ENCODE measurements at regions not wholly inside any gene's neighbourhood (a gene's known extent, or its start where the extent isn't known, plus 50 kb on each side); places are given as distances from the start of the nearest gene placed in this dataset.
"Not testable (repeated sequence)": the region's sequence is repeated elsewhere in the genome, so short reads cannot be mapped to it uniquely, and the experiment has no call there.

DNA sequence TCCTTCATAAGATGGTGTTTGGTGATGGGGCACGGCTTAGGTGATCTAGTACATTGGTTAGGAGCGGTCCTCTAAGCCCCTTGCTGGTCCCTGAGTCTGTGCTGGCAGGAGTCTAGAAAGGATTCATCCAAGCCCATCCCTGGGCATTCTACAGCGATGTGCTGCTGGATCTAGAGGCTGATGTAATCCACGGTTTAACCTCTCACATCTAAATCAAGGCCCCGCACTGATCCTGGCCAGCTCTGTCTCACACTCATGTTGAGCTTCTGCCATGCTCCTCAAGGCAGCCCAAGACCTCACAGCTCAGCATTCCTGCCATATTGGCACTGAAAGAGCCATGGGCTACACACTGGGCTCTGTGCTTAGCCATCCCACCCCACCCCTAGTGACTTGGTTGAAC, 664.8 kb downstream of the STK39 start:
- TF ChIP-seq, protein P1, sequence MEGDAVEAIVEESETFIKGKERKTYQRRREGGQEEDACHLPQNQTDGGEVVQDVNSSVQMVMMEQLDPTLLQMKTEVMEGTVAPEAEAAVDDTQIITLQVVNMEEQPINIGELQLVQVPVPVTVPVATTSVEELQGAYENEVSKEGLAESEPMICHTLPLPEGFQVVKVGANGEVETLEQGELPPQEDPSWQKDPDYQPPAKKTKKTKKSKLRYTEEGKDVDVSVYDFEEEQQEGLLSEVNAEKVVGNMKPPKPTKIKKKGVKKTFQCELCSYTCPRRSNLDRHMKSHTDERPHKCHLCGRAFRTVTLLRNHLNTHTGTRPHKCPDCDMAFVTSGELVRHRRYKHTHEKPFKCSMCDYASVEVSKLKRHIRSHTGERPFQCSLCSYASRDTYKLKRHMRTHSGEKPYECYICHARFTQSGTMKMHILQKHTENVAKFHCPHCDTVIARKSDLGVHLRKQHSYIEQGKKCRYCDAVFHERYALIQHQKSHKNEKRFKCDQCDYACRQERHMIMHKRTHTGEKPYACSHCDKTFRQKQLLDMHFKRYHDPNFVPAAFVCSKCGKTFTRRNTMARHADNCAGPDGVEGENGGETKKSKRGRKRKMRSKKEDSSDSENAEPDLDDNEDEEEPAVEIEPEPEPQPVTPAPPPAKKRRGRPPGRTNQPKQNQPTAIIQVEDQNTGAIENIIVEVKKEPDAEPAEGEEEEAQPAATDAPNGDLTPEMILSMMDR (conservative IDR thresholded peaks at IDR 0.05; ENCODE audit: low read depth, low read length) = no peak
- DNase-seq (ENCODE audit: low read depth) = no peak
- H3K4me3 ChIP-seq (ENCODE audit: low read length) = no peak overlapping the region

DNA sequence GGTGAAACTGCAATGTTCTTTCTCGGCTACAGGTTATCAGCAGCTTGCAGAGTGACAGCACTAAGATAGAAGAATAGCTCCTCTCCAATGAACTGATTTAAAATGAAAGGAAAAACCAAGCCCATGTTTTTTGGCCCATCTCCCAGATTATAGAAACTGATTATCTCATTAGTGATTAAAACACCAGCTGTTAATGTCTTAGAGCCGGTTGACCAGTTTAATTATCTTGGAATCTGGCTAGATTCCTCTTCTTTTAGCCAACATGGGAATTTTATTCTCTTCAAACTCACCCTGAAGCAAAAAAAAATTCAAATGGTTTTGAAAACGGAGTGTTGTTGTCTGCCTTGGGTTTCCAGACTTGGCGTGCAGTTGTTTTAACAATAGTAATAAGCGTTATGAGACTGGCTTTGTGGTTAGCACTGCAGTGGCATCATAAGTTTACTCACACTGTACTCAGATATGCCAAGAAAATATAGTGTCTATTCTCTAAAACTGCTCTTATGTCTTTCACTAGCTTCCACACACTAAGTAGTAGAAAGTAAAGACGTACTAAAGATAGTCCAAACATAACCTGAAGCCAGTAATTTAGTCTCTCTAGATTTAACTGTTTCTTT, 665.3 kb downstream of the STK39 start:
- H3K4me3 ChIP-seq (ENCODE audit: low read length) = no peak overlapping the region
- TF ChIP-seq, protein P1 (conservative IDR thresholded peaks at IDR 0.05; ENCODE audit: low read depth, low read length) = no peak
- no peak for DNase-seq (ENCODE audit: low read depth)

DNA sequence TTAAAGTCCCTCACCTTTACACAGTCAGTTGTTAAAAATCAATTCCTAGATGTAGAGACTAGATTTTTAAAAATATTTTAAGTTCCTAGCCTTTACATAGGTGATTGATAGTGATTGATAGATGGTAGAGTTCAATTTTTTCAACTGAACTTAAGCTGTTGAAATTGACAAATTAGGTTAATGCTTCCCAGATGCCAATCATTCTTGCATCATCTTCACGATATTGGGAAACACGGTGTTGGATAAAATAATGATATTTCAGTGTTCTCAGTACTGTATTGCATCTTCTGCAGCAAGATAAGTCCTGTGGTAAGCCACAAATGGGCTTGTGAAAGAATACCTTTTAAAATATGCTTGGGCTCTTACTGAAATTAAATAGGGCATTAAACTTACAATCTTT, 667.6 kb downstream of the STK39 start:
- DNase-seq (ENCODE audit: low read depth) = no peak
- TF ChIP-seq, protein P1 (conservative IDR thresholded peaks at IDR 0.05; ENCODE audit: low read depth, low read length) = no peak
- no peak overlapping the region for H3K4me3 ChIP-seq (ENCODE audit: low read length)

DNA sequence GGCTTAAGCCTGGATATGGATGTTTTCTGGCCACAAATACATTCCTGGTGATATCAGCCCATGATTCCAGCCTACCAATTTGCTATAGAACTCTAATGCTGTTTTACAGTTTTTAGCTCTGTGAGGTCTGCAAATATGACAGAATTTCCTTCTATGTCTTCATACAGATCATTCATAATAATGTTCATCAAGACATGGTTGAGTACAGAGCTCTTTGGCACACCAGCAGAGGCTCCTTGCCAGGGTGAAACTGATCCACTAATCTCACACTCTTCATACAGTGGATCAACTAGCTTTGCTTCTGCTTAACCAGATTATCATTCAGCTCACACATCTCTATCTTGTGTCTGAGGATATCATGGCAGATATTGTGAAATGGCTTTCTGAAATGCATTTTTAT, 672.1 kb downstream of the STK39 start:
- no peak overlapping the region for H3K4me3 ChIP-seq (ENCODE audit: low read length)
- TF ChIP-seq, protein P1 (conservative IDR thresholded peaks at IDR 0.05; ENCODE audit: low read depth, low read length) = no peak
- no peak for DNase-seq (ENCODE audit: low read depth)

DNA sequence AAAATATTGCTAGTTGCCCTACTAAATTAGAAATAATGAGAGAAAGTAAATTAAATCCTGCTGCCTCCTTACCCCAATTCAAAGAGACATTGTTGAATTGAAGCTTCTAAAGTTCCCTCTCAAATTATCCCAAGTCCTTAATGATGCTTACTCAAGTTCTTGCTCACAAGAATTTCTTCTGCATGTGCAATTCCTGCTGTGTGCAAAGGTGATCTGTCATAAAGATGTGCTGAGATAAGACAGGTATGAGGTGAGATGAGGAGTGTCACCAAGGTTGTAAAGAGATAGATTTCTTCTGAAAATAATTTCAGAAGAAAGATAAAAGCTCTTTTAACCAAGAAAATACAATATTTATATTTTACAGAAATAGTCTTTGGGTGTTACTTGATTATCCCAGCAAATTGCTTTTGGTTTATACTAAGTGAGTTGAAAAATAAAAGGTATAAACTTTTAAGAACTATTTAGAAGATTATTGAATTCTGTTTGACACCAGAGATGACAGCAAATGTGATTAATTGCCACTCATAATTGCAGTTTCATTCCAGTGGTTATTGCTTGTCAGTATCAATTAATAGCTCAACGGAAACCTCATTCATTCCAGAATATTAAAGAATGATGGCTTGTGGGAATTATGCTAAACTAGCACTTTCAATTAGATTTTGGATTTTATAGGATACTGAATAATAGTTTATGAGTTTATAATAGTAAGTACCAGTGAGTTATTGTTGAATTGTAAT, 674.3 kb downstream of the STK39 start:
- TF ChIP-seq, protein P1 (conservative IDR thresholded peaks at IDR 0.05; ENCODE audit: low read depth, low read length) = no peak

GRCh38 chr2:167570370-167570769, 677.0 kb downstream of the STK39 start:
- TF ChIP-seq, protein P1 (conservative IDR thresholded peaks at IDR 0.05; ENCODE audit: low read depth, low read length) = no peak
- H3K4me3 ChIP-seq (ENCODE audit: low read length) = no peak overlapping the region
- DNase-seq (ENCODE audit: low read depth) = no peak

More for the DNA sequence above, 674.3 kb downstream of the STK39 start:
- no peak overlapping the region for H3K4me3 ChIP-seq (ENCODE audit: low read length)
- DNase-seq (ENCODE audit: low read depth) = no peak

- H3K4me3 ChIP-seq (ENCODE audit: low read length); DNase-seq (ENCODE audit: low read depth): not testable (repeated sequence)
Observed at GRCh38 chr2:167563885-167564619, 675.8 kb downstream of the XIRP2 start.

GRCh38 chr2:167558272-167558991, 670.2 kb downstream of the XIRP2 start:
- not testable (repeated sequence) for H3K4me3 ChIP-seq (ENCODE audit: low read length); DNase-seq (ENCODE audit: low read depth)
